AG09309 (cell line): ENCODE measurements at regions not wholly inside any gene's neighbourhood (a gene's known extent, or its start where the extent isn't known, plus 50 kb on each side); places are given as distances from the start of the nearest gene placed in this dataset.
A peak's percentile ranks its signal among the peaks of the same experiment; 100 is the strongest.

Source experiments
- DNase-seq: peaks from one replicate; pipeline ENCODE4 v3.0.0-alpha.2; 2010; ENCODE audit warnings: low read depth
- H3K4me3 ChIP-seq: 2 replicates; pipeline ENCODE4 v1.5.1; 2011; ENCODE audit warnings: mild to moderate bottlenecking, low read depth, low read length, moderate library complexity; ENCODE audit not compliant: control insufficient read depth
- TF ChIP-seq, protein P1 (sequence below): IDR thresholded peaks from 2 replicates; pipeline ENCODE4 v1.5.1; 2011; ENCODE audit warnings: mild to moderate bottlenecking, low read depth, low read length, inconsistent platforms; ENCODE audit not compliant: insufficient read depth, control insufficient read depth; ENCODE audit errors: missing control alignments

DNA sequence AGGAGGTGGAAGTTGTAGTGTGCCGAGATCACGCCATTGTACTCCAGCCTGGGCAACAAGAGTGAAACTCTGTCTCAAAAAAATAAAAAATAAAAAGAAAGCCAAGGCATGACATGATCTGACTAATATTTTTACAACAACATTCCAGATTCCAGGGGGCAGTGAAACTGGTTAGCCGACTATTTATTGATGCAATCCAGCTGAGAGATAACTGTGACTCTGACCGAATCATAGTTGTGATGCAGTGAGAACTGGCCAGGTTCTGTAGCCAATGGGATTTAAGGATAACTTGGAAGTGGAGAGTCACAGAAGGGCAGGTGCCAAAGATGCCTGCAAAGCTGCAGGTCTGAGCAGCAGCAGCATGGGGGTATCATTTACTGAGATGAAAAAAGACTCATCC is 82.9 kb upstream of the TSHZ2 start:
- H3K4me3 ChIP-seq: no peak overlapping the region
- TF ChIP-seq, protein P1, sequence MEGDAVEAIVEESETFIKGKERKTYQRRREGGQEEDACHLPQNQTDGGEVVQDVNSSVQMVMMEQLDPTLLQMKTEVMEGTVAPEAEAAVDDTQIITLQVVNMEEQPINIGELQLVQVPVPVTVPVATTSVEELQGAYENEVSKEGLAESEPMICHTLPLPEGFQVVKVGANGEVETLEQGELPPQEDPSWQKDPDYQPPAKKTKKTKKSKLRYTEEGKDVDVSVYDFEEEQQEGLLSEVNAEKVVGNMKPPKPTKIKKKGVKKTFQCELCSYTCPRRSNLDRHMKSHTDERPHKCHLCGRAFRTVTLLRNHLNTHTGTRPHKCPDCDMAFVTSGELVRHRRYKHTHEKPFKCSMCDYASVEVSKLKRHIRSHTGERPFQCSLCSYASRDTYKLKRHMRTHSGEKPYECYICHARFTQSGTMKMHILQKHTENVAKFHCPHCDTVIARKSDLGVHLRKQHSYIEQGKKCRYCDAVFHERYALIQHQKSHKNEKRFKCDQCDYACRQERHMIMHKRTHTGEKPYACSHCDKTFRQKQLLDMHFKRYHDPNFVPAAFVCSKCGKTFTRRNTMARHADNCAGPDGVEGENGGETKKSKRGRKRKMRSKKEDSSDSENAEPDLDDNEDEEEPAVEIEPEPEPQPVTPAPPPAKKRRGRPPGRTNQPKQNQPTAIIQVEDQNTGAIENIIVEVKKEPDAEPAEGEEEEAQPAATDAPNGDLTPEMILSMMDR: no peak
- peak; percentile 10 for DNase-seq

DNA sequence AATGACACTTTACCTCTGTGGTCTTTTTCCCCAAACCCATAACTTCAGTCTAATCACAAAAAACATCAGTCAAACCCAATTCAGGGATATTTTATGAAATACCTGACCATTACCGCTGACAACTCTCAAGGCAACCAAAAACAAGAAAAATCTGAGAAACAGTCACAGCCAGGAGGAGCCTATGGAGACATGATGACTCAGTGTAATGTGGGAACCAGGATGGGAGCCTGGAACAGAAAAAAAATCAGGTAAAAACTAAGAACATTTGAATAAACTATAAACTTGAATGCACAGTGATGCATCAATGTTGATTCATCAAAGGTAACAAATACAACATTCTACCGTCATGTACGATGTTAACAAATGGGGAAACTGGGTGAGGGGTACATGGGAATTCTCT is 84.1 kb upstream of the TSHZ2 start:
- TF ChIP-seq, protein P1: no peak
- H3K4me3 ChIP-seq: no peak overlapping the region
- DNase-seq: no peak

DNA sequence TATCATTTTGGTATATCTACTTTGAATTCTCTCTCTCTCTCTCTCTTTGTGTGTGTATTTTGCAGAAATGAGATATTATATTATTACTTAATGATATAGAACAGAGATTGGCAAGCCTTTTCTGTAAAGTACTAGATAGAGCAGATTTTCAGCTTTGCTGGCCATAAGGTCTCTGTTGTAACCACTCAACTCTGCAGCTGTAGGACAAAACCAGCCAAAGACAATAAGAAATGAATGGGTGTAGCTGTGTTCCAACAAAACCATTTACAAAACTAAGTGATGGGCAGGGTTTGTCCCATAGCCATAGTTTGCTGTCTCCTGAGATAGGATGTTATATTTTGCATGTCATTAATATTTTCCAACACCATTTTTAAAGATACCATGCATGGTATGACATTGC is 91.2 kb upstream of the TSHZ2 start:
- TF ChIP-seq, protein P1: no peak
- no peak for DNase-seq
- H3K4me3 ChIP-seq: no peak overlapping the region

DNA sequence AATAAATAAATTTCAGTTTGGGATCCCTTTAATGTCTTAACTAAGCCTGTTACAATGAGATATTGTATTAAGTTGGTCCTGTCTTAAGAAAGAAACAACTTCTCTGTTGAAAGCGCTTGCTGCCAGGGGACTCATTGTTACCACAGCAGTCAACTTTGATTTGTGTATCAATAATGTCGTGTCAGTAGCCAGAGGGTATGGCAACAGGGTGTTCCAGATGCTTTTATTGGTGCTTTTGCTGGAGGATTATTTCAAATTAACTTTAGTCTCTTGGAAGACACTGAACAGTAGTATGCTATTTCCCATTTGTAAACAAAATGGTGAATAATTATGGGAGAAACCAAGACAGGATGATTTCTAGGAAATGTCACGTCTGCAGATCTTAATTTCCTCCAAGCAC is 91.9 kb upstream of the TSHZ2 start:
- no peak for DNase-seq
- no peak overlapping the region for H3K4me3 ChIP-seq
- TF ChIP-seq, protein P1: no peak

DNA sequence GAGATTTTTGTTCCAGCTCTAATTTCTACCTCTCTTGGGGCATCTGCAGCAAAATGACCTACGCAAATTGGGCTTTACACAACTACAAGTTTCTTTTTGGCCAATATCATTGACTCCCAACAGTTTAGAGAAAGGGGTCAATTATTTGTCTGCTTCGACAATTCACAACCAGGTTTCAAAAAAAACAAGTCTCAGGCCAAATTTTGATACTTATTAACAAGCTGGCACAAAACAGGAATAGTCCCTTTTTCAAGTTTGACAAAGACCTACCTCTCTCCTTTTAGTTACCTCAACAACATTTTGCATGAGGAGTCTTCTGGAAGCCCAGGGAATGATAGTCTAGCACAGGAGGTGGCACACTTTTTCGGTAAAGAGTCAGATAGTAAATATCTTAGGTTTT is 97.9 kb upstream of the TSHZ2 start:
- TF ChIP-seq, protein P1: no peak
- no peak for DNase-seq
- H3K4me3 ChIP-seq: no peak overlapping the region

DNA sequence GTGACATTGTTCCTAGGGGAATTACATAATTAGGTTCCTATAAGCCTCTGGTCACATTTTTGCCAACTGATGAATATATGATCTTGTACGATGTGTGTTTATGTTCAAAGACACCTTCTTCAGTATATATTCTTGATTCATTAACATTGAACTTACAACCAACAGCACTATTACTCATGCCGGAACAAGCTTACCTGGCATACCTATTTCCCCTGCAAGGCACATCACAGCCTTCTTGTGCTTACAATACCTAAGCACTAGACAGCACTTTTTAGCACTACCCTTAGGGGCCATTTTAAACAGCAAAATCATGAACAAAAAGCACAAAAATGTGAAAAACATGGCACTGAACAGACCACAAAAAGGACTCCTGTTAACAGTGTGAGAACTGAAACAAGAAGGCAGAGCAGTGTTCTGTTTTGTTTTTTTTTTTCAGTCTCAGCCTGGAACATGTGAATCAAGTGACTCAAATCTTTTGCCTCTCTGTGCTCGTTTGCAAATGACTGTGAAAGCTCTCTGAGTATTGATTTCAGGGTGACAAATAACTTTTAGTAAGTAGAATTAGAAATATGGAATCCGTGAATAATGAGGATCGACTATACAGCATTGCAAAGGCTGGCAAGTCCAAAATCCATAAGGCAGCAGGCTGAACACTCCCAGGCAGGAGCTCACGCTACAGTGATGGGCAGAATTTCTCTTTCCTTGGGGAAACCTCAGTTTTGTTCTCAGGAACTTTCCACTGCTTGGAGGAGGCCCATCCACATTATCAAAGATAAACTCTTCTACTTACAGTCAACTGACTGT is 102.3 kb upstream of the TSHZ2 start:
- DNase-seq: no peak
- TF ChIP-seq, protein P1: no peak
- no peak overlapping the region for H3K4me3 ChIP-seq
